ENCODE measurements at regions not wholly inside any gene's neighbourhood (a gene's known extent, or its start where the extent isn't known, plus 50 kb on each side); places are given as distances from the start of the nearest gene placed in this dataset.

- intact Hi-C loops (cut with micrococcal nuclease) (no loop called here), in situ Hi-C loops (cut with MboI; ENCODE audit: low sequenced_read_pairs) (no loop called here), dilution Hi-C loops (cut with HindIII; ENCODE audit: low sequenced_read_pairs, unreplicated experiment) (no loop called here)
- no peak overlapping the region for H2BK20ac ChIP-seq (ENCODE audit: low read depth, low read length)
- no TSS peak for BruUV-seq (replicated peaks)
- no peak overlapping the region for H4K8ac ChIP-seq (ENCODE audit: low read depth in 2 of 2, low read length in 2 of 2)
- H3K9me3 ChIP-seq (ENCODE audit: control insufficient read depth, insufficient read depth, low read length), result no peaks in the 10 kb centered on the region
- H2BK5ac ChIP-seq (ENCODE audit: low read depth, low read length, poor library complexity, severe bottlenecking), result no peak overlapping the region
- no peak overlapping the region for H3K27ac ChIP-seq (ENCODE audit: insufficient read depth, low read length)
- TF ChIP-seq FOS (IDR thresholded peaks at IDR 0.05; ENCODE audit: low read depth, low read length) (0 out of 2 replicates have a peak, but pooled peaks have one; percentile 12), RFX5 (IDR thresholded peaks at IDR 0.05; ENCODE audit: low read depth, low read length) (no peak)
- H3K56ac ChIP-seq (ENCODE audit: extremely low read depth, insufficient read depth, low read length), result no peak overlapping the region
- no peak overlapping the region for H3K9ac ChIP-seq (ENCODE audit: low read depth, low read length)
- CTCF ChIA-PET, result no interaction called here
- DNase-seq (peak; percentile 34), ATAC-seq (ENCODE audit: low read depth) (no peak)
- no peak overlapping the region for H4K91ac ChIP-seq (ENCODE audit: insufficient read depth, low read depth, low read length)
- no peak overlapping the region for H3K18ac ChIP-seq (ENCODE audit: low read depth, low read length)
- H3K14ac ChIP-seq (replicated peaks; ENCODE audit: low read depth, low read length), result no peak overlapping the region
- peaks cover 5% of the 10 kb centered on the region for H3K27me3 ChIP-seq (ENCODE audit: control insufficient read depth, insufficient read depth, low read length)
- no peaks in the 10 kb centered on the region for H3K79me1 ChIP-seq (ENCODE audit: low read depth in 1 of 2, low read length in 2 of 2)
- H3K4me1 ChIP-seq (ENCODE audit: control insufficient read depth, insufficient read depth, low read length), result no peaks in the 10 kb centered on the region
- no peak overlapping the region for H4K5ac ChIP-seq (ENCODE audit: low read depth, low read length)
- H2AFZ ChIP-seq (replicated peaks; ENCODE audit: low read length, poor library complexity), result no peak overlapping the region
- H2AK9ac ChIP-seq (replicated peaks; ENCODE audit: low read depth, low read length, poor library complexity), result no peak overlapping the region
- no peak overlapping the region for H2BK15ac ChIP-seq (ENCODE audit: low read depth, low read length)
- H3K9me1 ChIP-seq (ENCODE audit: insufficient read depth, low read length), result no peaks in the 10 kb centered on the region
- whole genome bisulfite sequencing, 2 experiments (ENCODE audit: extremely low coverage in 2 of 2, insufficient read length in 1 of 2), result no CpG with 5 or more reads among the region's 4 CpGs
- no peak overlapping the region for H3K4me3 ChIP-seq (ENCODE audit: insufficient read depth, low read depth, low read length)
- H4K20me1 ChIP-seq (ENCODE audit: insufficient read depth, low read length), result no peaks in the 10 kb centered on the region
- no peak overlapping the region for H3K4me2 ChIP-seq (ENCODE audit: low read depth, low read length)
- H2BK120ac ChIP-seq (ENCODE audit: low read depth, low read length), result no peak overlapping the region
- H3K23ac ChIP-seq (ENCODE audit: low read depth, low read length), result no peak overlapping the region
- POLR2A ChIA-PET (ENCODE audit: unreplicated experiment), result no interaction called here
- H3K36me3 ChIP-seq (ENCODE audit: control insufficient read depth, insufficient read depth, low read length), result no peaks in the 10 kb centered on the region
- no peak overlapping the region for H2AK5ac ChIP-seq (ENCODE audit: low read depth, low read length)
- no peak overlapping the region for H3K4ac ChIP-seq (ENCODE audit: low read depth, low read length)
These were observed 81.3 kb upstream of the CD93 start for GRCh38 chr20:23167431-23167830.
